NCI-H146 treated with DMSO at 0.1 percent for 48 hours (cell line): ENCODE measurements at regions not wholly inside any gene's neighbourhood (a gene's known extent, or its start where the extent isn't known, plus 50 kb on each side); places are given as distances from the start of the nearest gene placed in this dataset.
A peak's percentile ranks its signal among the peaks of the same experiment; 100 is the strongest.
"Not testable (repeated sequence)": the region's sequence is repeated elsewhere in the genome, so short reads cannot be mapped to it uniquely, and the experiment has no call there.

Experiments used
- DNase-seq: peaks from one replicate; lab custom pipeline; 2025; ENCODE audit not compliant: unreplicated experiment; lab: John Stamatoyannopoulos, UW

DNA sequence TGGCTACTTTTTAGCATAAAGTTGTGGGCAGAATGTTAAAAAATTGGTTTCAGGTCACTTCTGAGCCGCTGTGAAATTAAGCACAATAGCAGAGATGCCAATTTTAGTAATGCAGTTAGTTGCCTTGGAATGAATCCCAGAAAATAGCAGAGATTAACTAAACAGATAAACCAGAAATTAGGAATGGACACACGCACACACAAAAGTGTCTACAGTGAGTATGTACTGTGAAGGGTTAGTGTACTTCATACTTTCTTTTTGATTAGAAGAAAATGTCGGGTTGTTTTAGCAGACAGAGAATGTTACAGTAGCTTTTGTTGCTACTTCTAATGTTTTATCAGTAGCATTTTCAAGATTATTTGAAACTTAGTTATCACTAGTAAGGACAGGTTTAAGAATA, 106.7 kb downstream of the LEPR start:
- no peak for DNase-seq

GRCh38 chr1:65527707-65528503, 107.4 kb downstream of the LEPR start:
- DNase-seq: no peak

GRCh38 chr1:65531972-65532570, 111.6 kb downstream of the LEPR start:
- no peak for DNase-seq

DNA sequence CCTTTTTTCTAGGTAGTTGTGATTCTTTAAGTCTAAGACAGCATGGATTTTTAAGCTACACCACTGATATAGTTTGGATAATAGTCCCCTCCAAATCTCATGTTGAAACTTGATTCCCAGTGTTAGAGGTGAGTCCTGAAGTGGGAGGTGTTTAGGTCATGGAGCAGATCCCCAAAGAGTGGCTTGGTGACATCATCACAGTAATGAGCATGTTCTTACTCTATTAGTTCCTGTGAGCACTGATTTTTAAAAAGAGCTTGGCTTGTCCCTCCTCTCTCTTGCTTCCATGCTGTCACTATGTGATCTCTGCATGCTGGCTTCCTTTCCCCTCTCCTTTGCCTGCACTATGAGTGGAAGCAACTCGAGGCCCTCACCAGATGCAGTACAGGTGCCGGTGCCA, 115.5 kb downstream of the LEPR start:
- DNase-seq: no peak

GRCh38 chr1:65538086-65538485, 117.6 kb downstream of the LEPR start:
- no peak for DNase-seq

- no peak for DNase-seq
Observed at GRCh38 chr1:65538664-65539063, 118.2 kb downstream of the LEPR start.

DNA sequence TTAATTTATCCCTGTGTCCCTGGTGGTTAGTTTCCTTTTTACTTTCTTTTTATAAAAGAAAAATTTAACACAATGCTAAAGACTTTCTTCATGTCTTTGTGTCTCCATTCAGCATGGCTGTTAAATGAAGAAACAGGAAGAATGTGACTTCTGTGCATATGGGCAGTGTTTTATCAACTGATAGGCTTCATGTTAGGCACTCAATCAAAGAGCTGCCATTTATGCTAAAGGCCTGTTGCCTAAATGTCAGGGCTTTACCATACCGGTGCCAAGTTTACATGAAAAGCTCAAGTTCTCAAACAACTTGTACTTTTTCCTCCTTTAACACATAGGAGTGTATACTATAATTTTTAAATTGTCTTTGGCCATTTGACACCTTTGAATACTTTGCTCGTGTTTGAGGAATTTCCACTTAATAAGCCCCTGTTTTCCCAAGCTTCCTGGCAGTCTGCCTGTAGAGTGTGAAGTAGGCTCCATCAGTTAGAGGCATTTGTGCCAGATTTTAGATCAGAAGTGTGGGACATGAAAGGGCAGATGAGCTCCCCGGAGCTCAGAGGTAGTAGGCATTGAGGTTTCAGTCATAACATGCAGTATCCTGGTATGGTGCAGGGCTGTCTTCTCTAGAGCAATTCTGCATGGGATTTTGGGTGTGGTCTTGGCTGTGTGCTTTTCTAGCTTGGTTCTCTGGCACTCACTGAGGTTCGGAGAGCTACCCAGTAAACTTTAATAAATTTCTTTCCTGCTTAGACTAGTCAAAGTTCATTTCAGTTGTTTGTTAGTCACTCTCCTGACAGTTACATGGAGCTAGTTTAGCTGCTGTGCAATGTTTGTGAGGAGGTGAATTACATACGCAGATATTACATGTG, 119.0 kb downstream of the LEPR start:
- no peak for DNase-seq

- no peak for DNase-seq
Observed at GRCh38 chr1:65541161-65541560, 120.7 kb downstream of the LEPR start.

DNA sequence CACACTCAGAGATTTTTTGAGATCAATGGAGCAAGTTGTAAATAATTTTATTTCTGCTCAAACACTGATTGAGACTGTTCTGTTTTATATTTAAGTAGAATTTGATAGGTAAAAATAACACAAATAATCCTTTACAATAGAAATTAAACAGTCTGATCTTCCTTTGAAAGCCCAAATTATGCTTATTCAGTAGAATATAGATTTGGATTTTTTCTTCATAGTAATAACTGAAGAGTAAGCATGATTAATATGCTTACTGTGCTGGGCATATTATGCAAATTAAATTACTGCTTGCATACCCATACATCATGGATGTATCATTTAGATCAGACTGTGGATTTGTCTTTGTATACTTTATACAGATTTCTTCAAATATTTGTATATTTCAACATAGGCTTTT, 121.4 kb downstream of the LEPR start:
- DNase-seq: no peak

GRCh38 chr1:65542592-65542991, 122.1 kb downstream of the LEPR start:
- DNase-seq: not testable (repeated sequence)

GRCh38 chr1:65550306-65551010, 130.0 kb downstream of the LEPR start:
- DNase-seq: not testable (repeated sequence)

GRCh38 chr1:65552484-65552883, 132.0 kb downstream of the LEPR start:
- not testable (repeated sequence) for DNase-seq

DNA sequence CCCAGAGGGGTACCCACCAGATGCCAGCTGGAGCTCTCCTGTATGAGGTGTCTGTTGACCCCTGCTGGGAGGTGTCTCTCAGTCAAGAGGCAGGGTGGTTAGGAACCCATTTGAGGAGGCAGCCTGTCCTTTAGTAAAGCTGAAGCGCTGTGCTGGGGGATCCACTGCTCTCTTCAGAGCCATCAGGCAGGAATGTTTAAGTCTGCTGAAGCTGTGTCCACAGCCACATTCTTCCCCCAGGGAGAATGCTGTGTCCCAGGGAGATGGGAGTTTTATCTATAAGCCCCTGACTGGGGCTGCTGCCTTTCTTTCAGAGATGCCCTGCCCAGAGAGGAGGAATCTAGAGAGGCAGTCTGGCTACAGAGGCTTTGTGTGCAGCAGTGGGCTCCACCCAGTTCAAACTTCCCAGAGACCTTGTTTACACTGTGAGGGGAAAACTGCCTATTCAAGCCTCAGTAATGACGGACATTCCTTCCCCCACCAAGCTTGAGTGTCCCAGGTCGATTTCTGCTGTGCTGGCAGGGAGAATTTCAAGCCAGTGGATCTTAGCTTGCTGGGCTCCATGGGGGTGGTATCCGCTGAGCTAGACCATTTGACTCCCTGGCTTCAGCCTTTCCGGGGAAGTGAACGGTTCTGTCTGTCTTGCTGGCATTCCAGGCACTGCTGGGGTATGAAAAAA, 133.8 kb downstream of the LEPR start:
- not testable (repeated sequence) for DNase-seq

GRCh38 chr1:65554829-65555228, 134.4 kb downstream of the LEPR start:
- no peak for DNase-seq

DNA sequence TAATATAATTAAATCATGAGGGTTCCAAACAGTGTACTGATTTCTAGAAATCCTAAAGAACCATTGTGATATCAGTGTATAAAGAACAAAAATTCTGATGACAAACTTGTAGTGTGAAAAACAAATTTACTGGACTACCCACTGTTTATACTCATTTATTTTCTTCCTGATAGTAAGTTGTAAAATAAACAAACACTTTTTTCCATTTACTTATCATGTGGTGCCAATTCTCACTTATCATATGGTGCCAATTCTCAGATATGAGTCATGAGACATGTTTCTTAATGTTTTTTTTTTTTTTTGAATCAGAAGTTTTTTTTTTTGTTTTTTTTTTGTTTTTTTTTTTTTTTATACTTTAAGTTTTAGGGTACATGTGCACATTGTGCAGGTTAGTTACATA, 137.7 kb downstream of the LEPR start:
- no peak for DNase-seq

DNA sequence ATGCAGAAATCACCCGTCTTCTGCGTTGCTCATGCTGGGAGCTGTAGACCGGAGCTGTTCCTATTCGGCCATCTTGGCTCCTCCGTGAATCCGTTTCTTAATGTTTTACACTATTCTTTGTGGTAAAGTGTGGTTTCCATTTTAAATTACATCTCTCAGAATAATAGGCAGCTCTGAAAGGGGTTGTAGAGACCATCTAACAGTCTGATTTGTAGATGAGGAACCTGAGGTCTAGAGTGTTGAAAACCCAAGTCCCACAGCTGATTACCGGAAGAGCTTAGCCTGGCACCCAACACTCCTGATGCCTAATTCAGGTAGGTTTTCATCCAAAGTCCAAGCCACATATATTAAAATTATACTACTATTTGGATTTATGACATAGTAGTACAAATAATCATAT, 144.0 kb downstream of the LEPR start:
- peak; percentile 16 for DNase-seq

GRCh38 chr1:65568285-65568684, 147.8 kb downstream of the LEPR start:
- no peak for DNase-seq

DNA sequence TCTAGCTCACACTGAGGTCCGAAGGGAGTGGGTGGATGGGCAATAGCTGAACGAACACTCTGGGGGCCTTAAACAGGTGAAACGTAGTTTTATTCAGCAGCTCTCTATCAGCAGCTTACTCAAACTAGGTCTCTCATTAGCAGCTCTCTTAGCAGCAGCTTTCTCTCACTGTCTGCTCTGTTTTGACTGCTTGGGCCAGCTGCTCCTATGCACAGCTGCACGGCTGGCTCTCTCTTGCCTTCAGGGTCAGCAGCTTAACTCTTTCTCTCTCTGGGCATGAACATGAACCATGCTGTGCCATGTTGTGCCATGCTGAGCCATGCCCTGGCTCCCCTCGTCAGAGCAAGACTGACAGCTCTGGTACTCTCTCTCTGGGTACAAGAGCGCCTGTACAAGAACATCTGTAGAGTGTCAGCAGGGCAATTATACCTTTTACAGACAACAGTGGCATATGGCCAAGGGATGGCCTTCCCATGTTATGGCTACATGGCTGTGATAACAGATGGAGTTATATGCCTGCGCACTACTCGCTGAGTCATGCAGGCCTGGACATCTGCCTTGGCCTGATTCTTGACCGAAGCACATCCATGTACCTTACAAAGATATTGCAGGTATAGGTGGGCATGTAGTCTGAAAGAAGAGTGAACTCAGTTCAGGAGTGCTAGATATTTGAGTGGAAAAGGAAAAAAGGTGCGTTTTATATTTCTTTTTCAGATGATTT, 152.4 kb downstream of the LEPR start:
- DNase-seq: no peak

- no peak for DNase-seq
Observed at GRCh38 chr1:65577278-65577677, 156.8 kb downstream of the LEPR start.

GRCh38 chr1:65577982-65578381, 157.5 kb downstream of the LEPR start:
- not testable (repeated sequence) for DNase-seq
